T-helper 2 cell (primary cell): ENCODE measurements at regions not wholly inside any gene's neighbourhood (a gene's known extent, or its start where the extent isn't known, plus 50 kb on each side); places are given as distances from the start of the nearest gene placed in this dataset.

ENCODE experiments used
- DNase-seq, 5 experiments: peaks; one replicate each; pipeline versions ENCODE4 v3.0.0 to v3.0.0-alpha.2; 2012 to 2022

- peak in 1 of 5 experiments; percentile 66 for DNase-seq
Measured at GRCh38 chr18:57915865-57916582, 112.9 kb upstream of the ATP8B1 start.

- no peak for DNase-seq
Measured at GRCh38 chr18:57915248-57915647, 112.1 kb upstream of the ATP8B1 start.

DNA sequence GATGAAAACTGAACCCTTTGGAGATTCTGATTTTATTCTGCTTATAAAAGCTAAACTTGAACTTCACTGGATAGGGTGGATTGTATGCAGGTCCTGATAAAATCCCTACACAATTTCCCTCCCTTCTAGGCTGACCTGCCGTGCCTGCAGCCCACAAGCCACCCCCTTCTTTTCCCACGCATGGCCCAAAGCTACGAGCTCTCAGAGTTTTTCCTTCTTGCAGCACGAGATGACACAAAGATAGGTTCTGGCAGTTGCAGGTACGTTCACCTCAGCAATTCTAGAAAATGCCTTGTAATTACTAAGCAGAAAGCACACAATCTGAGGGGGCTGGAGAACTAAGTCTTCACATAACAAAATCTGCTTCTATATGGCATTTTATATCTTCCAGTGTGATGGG is 110.6 kb upstream of the ATP8B1 start:
- no peak for DNase-seq

DNA sequence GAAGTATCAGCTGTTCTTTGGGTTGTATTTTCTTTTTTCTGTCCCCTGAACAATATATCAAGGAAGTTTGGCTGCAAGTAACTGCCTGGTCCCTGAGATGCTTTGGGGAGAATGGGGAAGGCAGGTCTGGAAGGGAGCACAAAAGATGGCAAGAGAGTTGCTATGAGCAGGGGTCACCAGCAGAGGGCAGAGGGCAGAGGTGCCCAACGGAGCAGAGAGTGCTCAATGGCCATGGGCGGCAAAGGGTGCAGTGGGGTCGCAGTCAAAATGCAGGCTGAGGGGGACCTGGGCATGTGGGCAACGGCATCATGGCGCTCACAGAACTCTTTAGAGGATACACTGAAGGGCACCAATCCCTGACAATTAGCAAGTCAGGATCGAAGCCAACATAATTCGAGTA is 107.7 kb upstream of the ATP8B1 start:
- DNase-seq = peak in 1 of 5 experiments; percentile 7

GRCh38 chr18:57910134-57910533 is 107.0 kb upstream of the ATP8B1 start:
- DNase-seq = no peak

DNA sequence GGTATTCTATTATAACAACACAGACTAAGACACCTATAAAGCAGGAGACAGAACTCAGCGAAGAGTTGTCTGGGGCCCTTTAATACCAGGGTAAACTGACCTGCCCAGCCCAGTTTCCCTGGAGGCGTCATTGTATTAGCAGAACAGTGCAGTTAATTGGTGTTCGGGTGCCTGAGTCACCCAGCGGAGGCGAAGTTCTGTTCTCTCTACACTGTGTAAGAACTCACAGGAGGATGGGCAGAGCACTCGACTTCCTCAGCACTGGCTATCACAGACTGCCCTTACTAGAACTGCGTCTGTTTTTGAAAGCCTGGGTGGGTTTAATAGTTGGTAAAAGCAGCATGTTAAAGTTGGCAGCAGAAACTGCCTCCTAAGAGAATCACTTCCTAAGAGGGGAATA is 106.5 kb upstream of the ATP8B1 start:
- no peak for DNase-seq

- DNase-seq = no peak
Measured at GRCh38 chr18:57908092-57908491, 105.0 kb upstream of the ATP8B1 start.

DNA sequence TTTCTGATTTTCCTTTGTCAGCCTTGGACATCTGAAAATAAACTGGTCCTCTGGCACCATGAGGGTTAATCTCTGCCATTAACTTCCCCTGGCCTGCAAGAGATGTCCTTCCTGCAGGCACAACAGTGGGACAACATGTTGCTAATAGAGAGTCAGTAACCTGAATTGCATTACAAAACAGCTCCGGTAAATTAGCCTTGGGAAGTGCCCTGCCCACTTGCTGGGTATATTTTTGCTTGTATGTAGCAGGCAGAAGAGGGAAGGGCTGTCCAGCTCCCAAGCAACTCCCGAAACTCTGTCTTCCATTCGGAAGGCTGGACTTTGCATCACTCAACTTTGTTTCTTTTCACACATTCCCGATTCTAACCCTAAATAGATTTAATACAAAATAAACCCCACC is 104.4 kb upstream of the ATP8B1 start:
- no peak for DNase-seq

DNA sequence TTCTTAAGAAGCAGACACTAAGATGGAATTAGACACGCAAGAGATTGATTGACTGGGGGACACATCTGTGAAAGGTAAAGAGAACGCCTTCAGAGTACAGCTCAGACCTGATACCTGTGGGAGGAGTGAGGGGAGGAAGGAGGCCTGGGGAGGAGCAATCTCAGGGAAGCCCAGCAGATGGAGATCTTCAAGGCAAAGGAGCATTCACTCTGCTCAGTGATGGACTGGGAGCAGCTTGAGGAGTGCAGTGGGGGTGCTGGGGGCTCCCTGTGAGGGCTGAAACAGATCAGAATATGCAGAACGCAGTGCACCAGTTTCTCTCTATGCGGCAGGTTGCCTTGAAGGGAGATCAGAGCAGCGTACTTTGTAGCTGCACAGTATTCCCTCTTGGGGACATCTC is 103.7 kb upstream of the ATP8B1 start:
- no peak for DNase-seq

GRCh38 chr18:57904535-57904934 is 101.4 kb upstream of the ATP8B1 start:
- no peak for DNase-seq

GRCh38 chr18:57902721-57903120 is 99.6 kb upstream of the ATP8B1 start:
- DNase-seq = no peak

DNA sequence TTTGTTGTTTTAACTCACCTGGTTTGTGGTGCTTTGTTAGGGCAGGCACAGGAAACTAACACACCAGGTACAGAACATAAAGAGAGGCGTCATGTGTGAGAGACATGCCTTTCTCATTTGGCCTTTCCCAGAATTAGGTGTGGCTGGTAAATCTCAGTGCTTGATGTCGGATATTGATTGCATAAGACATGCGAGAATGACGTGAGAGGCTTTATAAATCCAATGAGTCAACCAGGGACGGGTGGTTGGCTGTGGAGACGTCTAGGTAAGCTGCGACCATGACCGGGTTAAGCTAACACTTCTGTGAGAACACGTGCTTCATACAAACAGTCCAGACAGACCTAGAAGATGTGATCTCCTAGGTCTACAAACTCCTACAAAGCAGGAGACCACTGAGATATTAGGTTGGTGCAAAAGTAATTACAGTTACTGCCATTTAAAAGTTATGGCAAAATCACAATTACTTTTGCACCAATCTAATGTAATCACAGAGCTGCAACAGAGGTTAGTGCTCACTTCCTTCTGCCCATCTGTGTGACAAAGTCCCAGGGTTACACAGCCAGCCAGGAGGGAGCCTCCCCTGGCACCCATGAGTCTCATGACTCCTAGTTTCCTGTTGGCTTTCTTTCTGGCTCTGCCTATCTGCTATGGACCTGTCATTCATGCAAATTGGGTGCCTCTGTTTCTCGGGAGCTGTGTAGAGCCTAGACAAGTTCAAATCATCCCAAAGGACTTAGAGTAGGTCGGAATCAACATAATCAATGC is 98.9 kb upstream of the ATP8B1 start:
- DNase-seq = no peak

GRCh38 chr18:57900906-57901435 is 97.9 kb upstream of the ATP8B1 start:
- no peak for DNase-seq

- no peak for DNase-seq
Measured at GRCh38 chr18:57898506-57899124, 95.5 kb upstream of the ATP8B1 start.

GRCh38 chr18:57895182-57895581 is 92.1 kb upstream of the ATP8B1 start:
- no peak for DNase-seq

DNA sequence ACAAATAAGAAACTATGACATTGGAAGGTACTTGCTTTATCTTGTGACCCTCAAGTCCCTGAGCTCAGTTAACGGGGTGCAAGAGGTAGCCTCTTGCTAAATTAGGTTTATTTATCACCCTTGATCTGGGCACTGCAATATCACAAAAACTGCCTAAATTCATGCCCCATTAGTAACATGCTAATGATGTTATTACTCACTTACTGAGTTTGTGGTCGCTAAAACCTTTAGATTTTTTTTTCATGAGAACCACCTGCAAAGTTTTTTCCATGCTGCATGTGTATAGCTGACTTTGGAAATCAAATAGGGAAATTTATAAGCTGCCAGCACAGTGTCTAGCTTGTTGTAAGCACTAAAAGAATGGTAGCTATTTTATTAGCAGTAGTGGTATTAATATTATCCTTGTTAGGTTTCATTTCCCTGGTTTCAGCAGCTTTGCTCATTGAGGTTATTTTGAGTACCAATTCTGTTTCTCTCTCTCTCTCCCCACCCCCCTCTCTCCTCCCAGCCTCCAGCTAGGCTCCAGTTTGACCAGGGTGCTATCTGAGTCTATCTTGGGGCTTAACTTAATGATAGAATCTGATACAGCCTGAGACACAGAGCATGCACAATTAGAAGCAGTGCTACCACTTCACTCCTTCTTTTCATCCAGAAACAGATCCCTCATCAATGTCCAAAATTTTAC is 88.7 kb upstream of the ATP8B1 start:
- DNase-seq = no peak

- DNase-seq = no peak
Measured at GRCh38 chr18:57890266-57890665, 87.2 kb upstream of the ATP8B1 start.

DNA sequence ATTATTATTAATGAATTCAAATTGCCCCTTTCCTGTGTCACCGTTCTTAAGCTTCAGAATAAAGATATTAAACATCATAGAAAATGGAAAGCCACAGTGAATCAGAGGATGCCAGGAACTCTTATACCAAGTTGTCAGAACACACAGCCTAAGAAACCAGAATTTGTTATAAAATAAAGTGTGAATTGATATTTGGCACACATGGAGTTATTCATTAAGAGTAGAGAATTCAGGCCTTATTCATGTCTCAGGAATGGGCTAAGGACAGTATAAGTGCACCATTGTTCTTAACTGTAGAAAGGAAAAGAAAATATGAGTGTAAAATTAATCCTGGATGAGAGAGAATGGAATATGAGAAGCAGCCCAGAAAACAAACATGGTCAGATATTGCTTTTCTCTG is 86.7 kb upstream of the ATP8B1 start:
- DNase-seq = no peak

DNA sequence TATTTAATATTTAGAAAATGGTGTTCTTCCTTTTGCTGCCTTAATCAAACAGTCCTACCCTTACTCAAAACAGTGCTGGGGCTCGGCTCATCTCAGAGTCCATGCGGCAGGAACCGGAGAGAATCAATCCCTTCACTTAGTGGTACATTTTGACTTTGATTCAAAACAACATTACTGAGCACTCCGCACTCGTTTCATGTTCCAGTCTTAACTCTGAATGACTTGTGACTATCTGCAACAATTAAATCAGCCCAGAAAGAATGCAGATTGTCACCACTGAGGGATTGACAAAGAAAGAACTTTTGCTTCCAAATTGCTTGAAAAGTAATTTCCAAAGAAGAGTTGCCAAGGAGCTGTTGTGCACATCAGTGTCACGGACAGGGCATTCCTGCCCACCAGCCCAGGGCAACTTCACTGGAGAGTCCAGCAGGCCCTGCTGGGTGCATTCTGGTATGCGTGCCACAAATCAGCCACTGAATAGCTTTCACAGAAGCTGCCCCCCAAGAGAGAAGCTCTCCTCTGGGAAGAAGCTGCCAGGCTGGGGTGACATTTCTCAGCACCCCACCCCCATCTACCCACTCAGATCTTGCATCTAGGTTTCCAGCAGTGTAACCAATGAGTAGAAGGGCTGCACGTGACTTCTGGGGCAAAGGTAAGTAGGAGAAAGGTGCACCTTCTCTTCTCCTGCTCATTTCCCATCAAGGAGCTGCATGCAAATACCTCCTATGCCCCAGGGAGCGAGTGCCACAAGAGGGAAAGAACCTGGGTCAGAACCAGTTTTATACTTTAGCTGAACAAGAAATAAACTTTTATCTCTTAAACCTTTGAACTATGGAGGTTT is 84.6 kb upstream of the ATP8B1 start:
- no peak for DNase-seq

GRCh38 chr18:57885931-57886330 is 82.8 kb upstream of the ATP8B1 start:
- DNase-seq = no peak

DNA sequence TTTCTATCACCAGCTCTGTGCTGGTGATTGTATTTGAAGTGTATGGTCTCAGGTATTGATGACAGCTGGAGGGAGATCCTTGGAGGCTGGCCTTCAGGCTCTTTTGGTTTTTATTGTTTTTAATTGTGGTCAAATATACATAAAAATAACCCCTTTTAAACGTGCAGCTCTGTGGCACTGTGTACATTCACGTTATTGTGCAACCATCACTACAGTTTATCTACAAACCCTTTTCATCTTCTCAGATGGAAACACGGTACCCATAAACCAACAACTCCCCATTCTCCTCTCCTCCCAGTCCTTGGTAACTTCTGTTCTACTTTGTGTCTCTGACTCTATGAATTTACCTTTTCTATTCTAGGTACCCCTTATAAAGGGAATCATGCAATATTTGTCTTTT is 79.3 kb upstream of the ATP8B1 start:
- DNase-seq = no peak

- peak in 4 of 5 experiments; percentile 2 to 57 (median 18) for DNase-seq
Measured at GRCh38 chr18:57881818-57882413, 78.8 kb upstream of the ATP8B1 start.
